CD4-positive, alpha-beta T cell treated with Interleukin-6 for 4 hours (primary cell): ENCODE measurements at regions not wholly inside any gene's neighbourhood (a gene's known extent, or its start where the extent isn't known, plus 50 kb on each side); places are given as distances from the start of the nearest gene placed in this dataset.
"Not testable (repeated sequence)": the region's sequence is repeated elsewhere in the genome, so short reads cannot be mapped to it uniquely, and the experiment has no call there.

Experiments
- DNase-seq: peaks from one replicate; pipeline ENCODE4 v3.0.0-alpha.2; 2020; ENCODE audit warnings: mixed read lengths

GRCh38 chr6:90676516-90677300, 89.8 kb upstream of the MAP3K7 start:
- DNase-seq, result no peak

GRCh38 chr6:90675107-90675506, 88.2 kb upstream of the MAP3K7 start:
- not testable (repeated sequence) for DNase-seq

DNA sequence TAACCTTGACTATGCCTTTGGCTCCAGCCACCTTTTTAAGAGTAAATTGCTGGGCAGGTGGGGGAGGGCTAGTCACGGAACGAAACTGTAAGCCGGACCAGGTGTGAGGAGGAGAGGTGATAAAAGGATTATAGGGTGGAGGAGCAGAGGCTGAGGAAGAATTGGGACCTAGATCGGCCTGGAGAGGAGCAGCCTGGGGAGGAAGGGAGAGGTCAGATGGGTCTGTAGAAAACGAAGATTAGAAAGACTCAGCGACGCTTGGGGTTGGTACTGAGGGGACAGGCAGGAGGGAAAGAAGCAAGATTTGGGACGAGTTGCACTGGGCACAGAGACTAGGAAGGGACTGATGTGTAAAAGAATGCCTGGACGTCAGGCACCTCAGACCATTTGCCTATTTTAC, 87.2 kb upstream of the MAP3K7 start:
- DNase-seq, result not testable (repeated sequence)

DNA sequence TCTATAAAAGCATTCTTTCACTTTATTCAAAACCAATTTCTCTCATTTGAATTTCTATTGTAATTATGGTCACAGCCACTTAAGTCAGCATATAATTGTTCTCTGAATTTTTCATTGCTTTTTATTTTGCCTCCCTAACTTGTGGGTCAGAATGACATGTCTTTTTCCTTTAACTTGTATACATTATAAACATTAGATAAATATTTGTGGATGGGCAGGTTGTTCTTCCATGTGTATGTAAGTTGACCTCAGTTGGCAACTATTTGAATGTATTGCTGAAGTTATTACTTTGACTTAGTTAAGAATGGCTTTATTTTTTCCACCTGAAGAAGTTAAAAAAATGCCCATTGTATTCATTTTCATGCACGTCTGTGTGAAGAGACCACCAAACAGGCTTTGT, 83.0 kb upstream of the MAP3K7 start:
- DNase-seq, result no peak

DNA sequence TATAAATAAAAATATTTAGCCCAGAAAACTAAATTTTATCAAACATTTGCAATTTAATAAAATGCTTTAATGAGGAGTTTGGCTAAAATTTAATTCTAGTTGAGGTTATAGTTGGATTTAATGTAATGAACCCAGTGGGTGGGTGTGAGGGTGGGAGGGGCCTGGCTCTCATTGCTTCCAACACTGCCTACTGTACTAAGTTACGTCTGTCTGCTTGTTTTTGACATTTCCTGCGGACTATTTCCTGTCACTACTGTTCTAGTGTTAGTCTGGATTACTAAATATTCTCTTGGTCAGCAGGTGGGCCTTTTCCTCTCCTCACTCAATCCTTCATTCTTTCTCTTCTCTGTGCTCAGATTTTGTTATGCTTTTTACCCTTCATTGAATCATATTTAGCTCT, 82.5 kb upstream of the MAP3K7 start:
- no peak for DNase-seq

GRCh38 chr6:90668141-90668540, 81.3 kb upstream of the MAP3K7 start:
- no peak for DNase-seq

DNA sequence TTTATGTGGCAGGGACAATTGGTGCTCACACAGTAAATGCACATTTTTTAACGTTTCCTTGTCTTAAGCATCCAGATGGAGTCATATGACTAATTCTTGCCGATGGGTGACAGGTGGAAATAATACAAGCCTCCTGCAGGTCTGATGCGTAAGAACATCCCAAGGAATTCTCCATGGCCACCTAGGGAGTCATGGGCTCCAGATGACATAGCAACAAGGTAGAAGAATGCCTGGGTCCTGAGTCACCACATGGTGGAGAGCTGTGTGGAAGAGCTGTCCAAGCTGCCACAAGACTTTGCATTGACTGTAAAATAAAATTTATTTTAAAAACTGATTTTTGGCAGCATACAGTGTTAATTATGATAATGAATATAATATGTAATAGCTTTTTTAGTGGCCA, 77.0 kb upstream of the MAP3K7 start:
- no peak for DNase-seq

DNA sequence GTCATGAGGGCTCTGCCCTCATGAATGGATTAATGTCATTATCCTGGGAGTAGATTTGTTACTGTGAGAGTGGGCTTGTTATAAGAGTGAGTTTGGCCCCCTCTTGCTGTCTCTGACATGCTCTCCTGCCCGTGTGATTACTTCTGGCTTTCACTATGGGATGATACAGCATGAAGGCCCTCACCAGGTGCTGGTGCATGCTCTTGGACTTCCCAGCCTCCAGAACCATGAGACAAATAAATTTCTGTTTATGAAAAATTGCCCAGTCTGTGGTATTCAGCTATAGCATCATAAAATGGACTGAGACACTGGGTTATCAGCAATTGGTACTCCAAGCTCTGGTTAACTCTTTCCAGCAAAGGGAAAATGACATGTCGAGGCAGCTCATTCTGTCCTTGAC, 76.2 kb upstream of the MAP3K7 start:
- DNase-seq, result no peak

- DNase-seq, result no peak
Observed at GRCh38 chr6:90660931-90661330, 74.1 kb upstream of the MAP3K7 start.

DNA sequence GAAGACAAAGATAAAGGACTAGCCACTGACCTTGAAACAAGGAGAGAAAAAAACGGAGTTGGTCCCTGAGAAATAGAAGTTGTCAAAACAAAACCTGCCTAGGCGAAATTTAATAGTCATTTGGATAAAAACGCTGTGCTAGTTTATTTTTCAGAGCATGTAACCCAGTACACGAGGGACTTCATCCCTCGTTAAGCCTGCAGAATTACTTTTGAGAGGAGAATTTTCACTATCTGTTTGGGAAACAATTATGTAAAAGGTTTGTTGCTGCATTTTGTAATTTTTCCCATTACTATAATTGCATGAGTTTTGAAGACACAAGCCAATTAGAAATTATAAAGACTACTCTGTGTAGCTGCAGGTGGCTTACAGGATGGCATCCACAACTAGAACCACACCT, 71.6 kb upstream of the MAP3K7 start:
- no peak for DNase-seq

- DNase-seq, result no peak
Observed at GRCh38 chr6:90656325-90656724, 69.5 kb upstream of the MAP3K7 start.

- DNase-seq, result no peak
Observed at GRCh38 chr6:90654806-90655205, 67.9 kb upstream of the MAP3K7 start.

DNA sequence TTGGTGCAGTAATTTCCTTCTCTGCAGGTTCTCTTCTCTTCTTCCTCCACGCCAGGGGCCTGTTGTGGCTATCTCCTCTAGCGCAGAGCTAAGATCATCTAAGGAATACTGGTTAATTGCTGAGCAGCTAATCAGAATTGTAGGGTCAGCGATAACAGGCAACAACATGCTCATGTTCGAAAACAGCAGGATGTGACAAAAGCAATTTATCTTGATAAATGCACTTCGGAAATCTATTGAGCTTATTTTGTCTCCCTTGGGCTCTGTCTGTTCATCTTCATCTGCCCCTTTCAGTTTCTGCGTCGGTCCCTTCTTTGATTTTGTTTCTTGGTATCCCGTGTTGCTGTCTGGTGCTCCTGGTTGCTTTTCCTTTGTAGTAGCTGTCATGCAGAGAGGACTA, 67.3 kb upstream of the MAP3K7 start:
- no peak for DNase-seq

- DNase-seq, result no peak
Observed at GRCh38 chr6:90653750-90654149, 66.9 kb upstream of the MAP3K7 start.

DNA sequence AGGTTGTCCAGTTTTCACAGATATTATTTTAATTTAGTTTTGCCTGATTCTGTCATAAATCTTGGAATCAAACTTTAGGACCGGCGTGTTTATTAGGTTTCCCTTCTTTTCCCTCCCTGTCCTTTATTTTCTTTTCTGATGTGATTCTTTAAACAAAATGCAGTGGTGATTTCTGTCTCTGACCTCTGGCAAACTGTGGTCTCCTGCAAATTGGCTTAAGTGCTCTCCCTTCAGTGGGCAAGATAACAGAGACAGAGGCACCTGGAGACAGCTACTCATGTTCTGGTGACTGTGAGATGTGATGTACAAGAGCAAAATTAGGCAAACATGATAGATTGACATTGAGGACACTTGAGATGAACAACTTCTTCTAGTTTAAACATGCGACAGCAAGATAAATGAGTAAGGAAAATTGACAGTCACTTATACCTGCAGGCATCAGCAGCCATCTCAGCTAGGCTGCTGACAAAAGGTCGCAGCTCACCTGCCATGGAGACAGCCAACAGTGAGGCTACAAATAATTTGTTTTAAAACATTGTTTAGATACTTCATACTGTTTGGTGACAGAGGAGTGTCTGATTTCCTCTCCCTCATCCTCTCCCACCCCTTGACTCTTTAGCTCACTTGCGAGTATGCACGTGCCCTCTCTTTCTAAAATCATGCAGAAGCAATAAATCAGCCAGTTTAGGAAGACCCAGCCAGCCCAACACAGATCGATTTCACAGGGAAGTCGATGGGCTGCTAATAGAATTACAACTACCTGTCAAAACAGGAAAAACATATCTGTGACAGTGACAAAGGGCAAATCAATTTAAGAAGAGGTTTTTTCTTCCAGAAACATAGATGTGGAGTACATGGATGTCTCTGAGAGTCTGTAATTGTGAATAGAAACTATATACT, 63.4 kb upstream of the MAP3K7 start:
- DNase-seq, result no peak

- DNase-seq, result no peak
Observed at GRCh38 chr6:90648873-90649272, 62.0 kb upstream of the MAP3K7 start.

GRCh38 chr6:90646940-90647339, 60.1 kb upstream of the MAP3K7 start:
- DNase-seq, result no peak

DNA sequence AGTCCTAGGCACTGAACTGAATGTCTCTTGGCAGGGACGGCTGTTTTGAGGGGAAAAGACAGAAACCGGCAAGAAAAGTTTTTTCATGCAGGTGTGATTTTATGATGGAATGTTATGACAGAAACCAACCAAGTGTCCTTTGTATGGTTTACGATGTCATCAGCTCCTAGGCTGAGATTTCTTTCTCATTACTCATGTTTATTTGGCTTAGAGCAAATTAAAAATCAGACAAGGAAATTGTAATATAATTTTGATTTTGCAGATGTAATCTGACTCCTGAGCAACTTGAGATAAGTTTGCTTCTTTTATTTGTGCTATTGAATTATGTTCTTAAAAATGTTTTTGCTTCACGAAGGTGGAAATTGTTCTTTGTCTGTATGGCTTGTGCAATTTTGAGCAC, 58.8 kb upstream of the MAP3K7 start:
- no peak for DNase-seq

GRCh38 chr6:90644492-90644891, 57.6 kb upstream of the MAP3K7 start:
- DNase-seq, result no peak

GRCh38 chr6:90643381-90643780, 56.5 kb upstream of the MAP3K7 start:
- DNase-seq, result no peak

GRCh38 chr6:90637320-90637719, 50.4 kb upstream of the MAP3K7 start:
- no peak for DNase-seq
